ENCODE measurements at regions not wholly inside any gene's neighbourhood (a gene's known extent, or its start where the extent isn't known, plus 50 kb on each side); places are given as distances from the start of the nearest gene placed in this dataset.

DNA sequence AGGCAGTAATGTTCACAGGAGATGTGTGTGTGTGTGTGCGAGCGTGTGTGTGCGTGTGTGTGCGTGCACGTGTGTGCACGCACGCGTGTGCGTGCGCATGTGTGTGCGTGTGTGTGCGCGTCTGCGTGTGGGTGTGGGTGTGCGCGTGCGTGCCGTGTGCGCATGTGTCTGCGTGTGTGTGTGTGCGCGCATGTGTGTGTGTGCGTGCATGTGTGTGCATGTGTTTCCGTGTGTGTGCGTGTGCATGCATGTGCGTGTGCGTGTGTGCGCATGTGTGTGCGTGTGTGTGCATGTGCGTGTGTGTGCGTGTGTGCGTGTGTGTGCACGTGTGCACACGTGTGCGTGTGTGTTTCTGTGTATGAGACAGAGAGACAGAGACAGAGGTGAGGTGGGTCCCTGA, 136.0 kb upstream of the CST7 start:
- Histone ChIP-seq H3K27ac (ENCODE audit: low read depth in 1 of 2, low read length in 2 of 2) (no peak overlapping the region), H3K9me3 (replicated peaks in 1 of 2; ENCODE audit: control insufficient read depth in 1 of 2, insufficient read depth in 1 of 2, low read length in 2 of 2) (no peaks in the 10 kb centered on the region), H3K79me2 (ENCODE audit: insufficient read depth, low read length) (no peaks in the 10 kb centered on the region), H3K9ac (ENCODE audit: insufficient read depth, low read length, poor library complexity, severe bottlenecking) (no peak overlapping the region), H3K27me3 (ENCODE audit: control insufficient read depth in 2 of 2, insufficient read depth in 2 of 2, low read length in 2 of 2) (no peaks in the 10 kb centered on the region), H3K4me2 (replicated peaks; ENCODE audit: extremely low read depth, low read length, poor library complexity, severe bottlenecking) (no peak overlapping the region), H4K20me1 (ENCODE audit: insufficient read depth, low read length) (no peaks in the 10 kb centered on the region), H3K4me3 (replicated peaks in 1 of 3; ENCODE audit: low read depth in 2 of 3, low read length in 3 of 3) (no peak overlapping the region), H3K36me3 (replicated peaks in 1 of 2; ENCODE audit: control insufficient read depth in 1 of 2, insufficient read depth in 2 of 2, low read length in 2 of 2) (no peaks in the 10 kb centered on the region), H3K4me1 (ENCODE audit: control insufficient read depth in 1 of 2, insufficient read depth in 2 of 2, low read length in 2 of 2) (peaks cover 0 to 8% of the 10 kb centered on the region in 2 donors), H2AFZ (ENCODE audit: insufficient read depth, low read depth, low read length, poor library complexity, severe bottlenecking) (no peak overlapping the region)
- Mint-ChIP-seq H3K4me1 (peaks cover 12% of the 10 kb centered on the region), H3K27me3 (ENCODE audit: low read depth in 3 of 3) (peaks cover 0 to 3% (median 0%) of the 10 kb centered on the region in 3 donors), H3K36me3 (no peaks in the 10 kb centered on the region), H3K9me3 (peaks cover 0 to 6% (median 3%) of the 10 kb centered on the region in 7 donors), H3K4me3 (no peak overlapping the region), H3K27ac (no peak overlapping the region)
- intact Hi-C loops (cut with micrococcal nuclease), result no loop called here
- TF ChIP-seq, protein P1, sequence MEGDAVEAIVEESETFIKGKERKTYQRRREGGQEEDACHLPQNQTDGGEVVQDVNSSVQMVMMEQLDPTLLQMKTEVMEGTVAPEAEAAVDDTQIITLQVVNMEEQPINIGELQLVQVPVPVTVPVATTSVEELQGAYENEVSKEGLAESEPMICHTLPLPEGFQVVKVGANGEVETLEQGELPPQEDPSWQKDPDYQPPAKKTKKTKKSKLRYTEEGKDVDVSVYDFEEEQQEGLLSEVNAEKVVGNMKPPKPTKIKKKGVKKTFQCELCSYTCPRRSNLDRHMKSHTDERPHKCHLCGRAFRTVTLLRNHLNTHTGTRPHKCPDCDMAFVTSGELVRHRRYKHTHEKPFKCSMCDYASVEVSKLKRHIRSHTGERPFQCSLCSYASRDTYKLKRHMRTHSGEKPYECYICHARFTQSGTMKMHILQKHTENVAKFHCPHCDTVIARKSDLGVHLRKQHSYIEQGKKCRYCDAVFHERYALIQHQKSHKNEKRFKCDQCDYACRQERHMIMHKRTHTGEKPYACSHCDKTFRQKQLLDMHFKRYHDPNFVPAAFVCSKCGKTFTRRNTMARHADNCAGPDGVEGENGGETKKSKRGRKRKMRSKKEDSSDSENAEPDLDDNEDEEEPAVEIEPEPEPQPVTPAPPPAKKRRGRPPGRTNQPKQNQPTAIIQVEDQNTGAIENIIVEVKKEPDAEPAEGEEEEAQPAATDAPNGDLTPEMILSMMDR (IDR thresholded peaks at IDR 0.05), result no peak
- WGBS (ENCODE audit: insufficient coverage), result 92% methylated on average over 35 of the region's 35 CpGs
- no peak for DNase-seq

DNA sequence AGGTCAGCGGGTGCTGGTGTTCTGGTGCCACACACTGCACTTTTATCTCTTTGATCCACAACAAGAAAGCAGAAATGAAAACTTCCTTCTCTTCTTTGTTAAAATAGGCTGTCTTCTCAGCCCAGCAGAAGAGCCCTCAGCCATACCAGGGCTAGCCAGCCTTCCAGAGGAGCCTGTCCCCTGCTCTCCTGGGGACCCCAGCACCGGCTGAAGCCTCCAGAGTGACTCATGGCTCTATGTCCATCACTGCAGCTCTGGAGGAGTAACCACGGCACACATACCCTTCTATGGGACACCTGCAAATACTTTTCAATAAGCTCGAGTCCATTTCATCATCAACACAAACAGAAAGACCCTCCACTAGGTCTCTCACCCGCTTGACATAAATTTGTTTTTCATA, 135.6 kb upstream of the CST7 start:
- Histone ChIP-seq H4K20me1 (ENCODE audit: insufficient read depth, low read length) (no peaks in the 10 kb centered on the region), H3K4me3 (replicated peaks in 1 of 3; ENCODE audit: low read depth in 2 of 3, low read length in 3 of 3) (no peak overlapping the region), H3K9me3 (replicated peaks in 1 of 2; ENCODE audit: control insufficient read depth in 1 of 2, insufficient read depth in 1 of 2, low read length in 2 of 2) (no peaks in the 10 kb centered on the region), H2AFZ (ENCODE audit: insufficient read depth, low read depth, low read length, poor library complexity, severe bottlenecking) (no peak overlapping the region), H3K27me3 (ENCODE audit: control insufficient read depth in 2 of 2, insufficient read depth in 2 of 2, low read length in 2 of 2) (no peaks in the 10 kb centered on the region), H3K4me2 (replicated peaks; ENCODE audit: extremely low read depth, low read length, poor library complexity, severe bottlenecking) (no peak overlapping the region), H3K36me3 (replicated peaks in 1 of 2; ENCODE audit: control insufficient read depth in 1 of 2, insufficient read depth in 2 of 2, low read length in 2 of 2) (no peaks in the 10 kb centered on the region), H3K79me2 (ENCODE audit: insufficient read depth, low read length) (no peaks in the 10 kb centered on the region), H3K9ac (ENCODE audit: insufficient read depth, low read length, poor library complexity, severe bottlenecking) (no peak overlapping the region), H3K27ac (ENCODE audit: low read depth in 1 of 2, low read length in 2 of 2) (no peak overlapping the region), H3K4me1 (ENCODE audit: control insufficient read depth in 1 of 2, insufficient read depth in 2 of 2, low read length in 2 of 2) (peaks cover 0 to 8% of the 10 kb centered on the region in 2 donors)
- peaks cover 12% of the 10 kb centered on the region for H3K4me1 Mint-ChIP-seq
- peaks cover 0 to 3% (median 0%) of the 10 kb centered on the region in 3 donors for H3K27me3 Mint-ChIP-seq (ENCODE audit: low read depth in 3 of 3)
- TF ChIP-seq, protein P1 (IDR thresholded peaks at IDR 0.05), result no peak
- H3K27ac Mint-ChIP-seq, result no peak overlapping the region
- peaks cover 0 to 6% (median 3%) of the 10 kb centered on the region in 7 donors for H3K9me3 Mint-ChIP-seq
- no peaks in the 10 kb centered on the region for H3K36me3 Mint-ChIP-seq
- intact Hi-C loops (cut with micrococcal nuclease), result no loop called here
- no peak for DNase-seq
- WGBS (ENCODE audit: insufficient coverage), result 65% methylated on average over 3 of the region's 5 CpGs
- H3K4me3 Mint-ChIP-seq, result no peak overlapping the region

Data from CD14-positive monocyte (primary cell).